GM19043 (cell line): ENCODE measurements at regions not wholly inside any gene's neighbourhood (a gene's known extent, or its start where the extent isn't known, plus 50 kb on each side); places are given as distances from the start of the nearest gene placed in this dataset.
A peak's percentile ranks its signal among the peaks of the same experiment; 100 is the strongest.
"Not testable (repeated sequence)": the region's sequence is repeated elsewhere in the genome, so short reads cannot be mapped to it uniquely, and the experiment has no call there.

Experiments
- ATAC-seq: cut with Tn5 transposase; IDR thresholded peaks from one replicate; pipeline ENCODE4 v1.9.1; 2021; ENCODE audit warnings: low read depth; ENCODE audit not compliant: unreplicated experiment

- no peak for ATAC-seq
These were observed 93.7 kb downstream of the TMEM17 start for GRCh38 chr2:62412347-62412742.

- ATAC-seq, result no peak
These were observed 95.0 kb downstream of the TMEM17 start for GRCh38 chr2:62410926-62411456.

- ATAC-seq, result no peak
These were observed 96.0 kb downstream of the TMEM17 start for GRCh38 chr2:62410015-62410453.

- no peak for ATAC-seq
These were observed 96.6 kb downstream of the TMEM17 start for GRCh38 chr2:62409442-62409841.

- no peak for ATAC-seq
These were observed 97.7 kb downstream of the TMEM17 start for GRCh38 chr2:62408241-62408677.

GRCh38 chr2:62407838-62408237 is 98.2 kb downstream of the TMEM17 start:
- ATAC-seq, result no peak

- no peak for ATAC-seq
These were observed 98.6 kb downstream of the TMEM17 start for GRCh38 chr2:62407401-62407800.

- ATAC-seq, result peak; percentile 49
These were observed 99.4 kb downstream of the TMEM17 start for GRCh38 chr2:62406573-62407043.

GRCh38 chr2:62404913-62405312 is 101.1 kb downstream of the TMEM17 start:
- ATAC-seq, result no peak

- no peak for ATAC-seq
These were observed 103.8 kb downstream of the TMEM17 start for GRCh38 chr2:62402156-62402555.

GRCh38 chr2:62398356-62398755 is 107.6 kb downstream of the TMEM17 start:
- no peak for ATAC-seq

GRCh38 chr2:62396880-62397279 is 109.1 kb downstream of the TMEM17 start:
- ATAC-seq, result no peak

- no peak for ATAC-seq
These were observed 112.7 kb downstream of the TMEM17 start for GRCh38 chr2:62393293-62393692.

- no peak for ATAC-seq
These were observed 114.3 kb downstream of the TMEM17 start for GRCh38 chr2:62391696-62392095.

GRCh38 chr2:62386378-62386777 is 119.6 kb downstream of the TMEM17 start:
- ATAC-seq, result not testable (repeated sequence)

- no peak for ATAC-seq
These were observed 122.1 kb downstream of the TMEM17 start for GRCh38 chr2:62383846-62384245.

- no peak for ATAC-seq
These were observed 123.2 kb downstream of the TMEM17 start for GRCh38 chr2:62382757-62383156.

GRCh38 chr2:62382122-62382521 is 123.9 kb downstream of the TMEM17 start:
- ATAC-seq, result no peak

- no peak for ATAC-seq
These were observed 124.3 kb downstream of the TMEM17 start for GRCh38 chr2:62381656-62382055.

- ATAC-seq, result no peak
These were observed 126.4 kb downstream of the TMEM17 start for GRCh38 chr2:62379566-62379965.

GRCh38 chr2:62375113-62375420 is 130.9 kb downstream of the TMEM17 start:
- no peak for ATAC-seq

GRCh38 chr2:62374301-62375112 is 131.5 kb downstream of the TMEM17 start:
- no peak for ATAC-seq
